Panc1 (cell line): ENCODE measurements at regions not wholly inside any gene's neighbourhood (a gene's known extent, or its start where the extent isn't known, plus 50 kb on each side); places are given as distances from the start of the nearest gene placed in this dataset.

Source experiments
- ATAC-seq: fragments of 200-7000 bp; cut with Tn5 transposase; 2 replicates; pipeline ENCODE4 v1.9.1; 2020; ENCODE audit warnings: mild to moderate bottlenecking, moderate library complexity
- BruUV-seq: library from RNA; stranded (reverse); fragments of 400-500 nt; replicated peaks from 2 replicates; lab custom pipeline; 2021; lab: Mats Ljungman, UMichigan
- CTCF ChIA-PET: fragments of 300-600 bp; sonication (Branson Sonifier 250); formaldehyde crosslinking; loops from one replicate; lab custom pipeline; 2022; ENCODE audit warnings: antibody characterized with exemption; lab: Charles Lee
- POLR2A ChIA-PET: fragments of 300-600 bp; sonication (Branson Sonifier 250); formaldehyde crosslinking; loops from one replicate; lab custom pipeline; 2022; ENCODE audit warnings: antibody characterized with exemption; lab: Charles Lee
- DNase-seq: peaks from one replicate; pipeline ENCODE4 v3.0.0-alpha.2; 2010; ENCODE audit warnings: low read depth, low spot score
- H3K27ac ChIP-seq: 2 replicates; pipeline ENCODE4 v1.5.1; 2011; ENCODE audit warnings: mild to moderate bottlenecking, low read length, inconsistent platforms
- H3K27me3 ChIP-seq: fragments of 200-500 bp; sonication (Bioruptor generic); 2 replicates; pipeline ENCODE4 v1.6.0; 2014; ENCODE audit warnings: low read length, inconsistent platforms; ENCODE audit not compliant: control insufficient read depth, insufficient read depth
- H3K36me3 ChIP-seq: fragments of 200-500 bp; sonication (Bioruptor generic); 2 replicates; pipeline ENCODE4 v1.5.1; 2014; ENCODE audit warnings: inconsistent platforms, mild to moderate bottlenecking, low read length, moderate library complexity; ENCODE audit not compliant: control insufficient read depth, insufficient read depth
- H3K4me1 ChIP-seq: 2 replicates; pipeline ENCODE4 v1.5.1; 2011; ENCODE audit warnings: inconsistent platforms, mild to moderate bottlenecking, low read length, moderate library complexity; ENCODE audit not compliant: control insufficient read depth, insufficient read depth
- H3K4me3 ChIP-seq, 2 experiments: 2 replicates each; pipeline ENCODE4 v1.5.1; 2011 to 2012; ENCODE audit warnings: low read depth in 2 of 2, low read length in 2 of 2, mild to moderate bottlenecking in 2 of 2, inconsistent platforms in 1 of 2, moderate library complexity in 1 of 2
- H3K9me3 ChIP-seq: fragments of 200-500 bp; sonication (Bioruptor generic); 2 replicates; pipeline ENCODE4 v1.5.1; 2014; ENCODE audit warnings: low read depth, mild to moderate bottlenecking, inconsistent platforms, low read length, moderate library complexity; ENCODE audit not compliant: control insufficient read depth, insufficient read depth
- POLR2AphosphoS5 ChIP-seq: IDR thresholded peaks from 2 replicates; pipeline ENCODE4 v1.6.1; 2012; ENCODE audit warnings: mild to moderate bottlenecking, low read depth, low read length, moderate library complexity
- SIN3A ChIP-seq: IDR thresholded peaks from 2 replicates; pipeline ENCODE4 v1.6.1; 2012; ENCODE audit warnings: low read depth, mild to moderate bottlenecking, low read length, moderate library complexity, borderline replicate concordance; ENCODE audit not compliant: insufficient read depth
- TCF7L2 ChIP-seq: IDR thresholded peaks from 2 replicates; pipeline ENCODE4 v1.6.1; 2011; ENCODE audit warnings: mild to moderate bottlenecking, low read depth, low read length, inconsistent platforms
- in situ Hi-C: cut with HindIII; loops from 2 replicates; pipeline ENCODE4 v1.10.0; 2016; ENCODE audit warnings: low sequenced_read_pairs, low pct_unique_long_range_greater_than_20kb
- intact Hi-C: fragments of 100-400 bp; cut with micrococcal nuclease; formaldehyde crosslinking; loops from one replicate; pipeline ENCODE4 v1.10.0; 2022; ENCODE audit not compliant: unreplicated experiment
- TF ChIP-seq, protein P1 (sequence below): fragments of 450-650 bp; IDR thresholded peaks from 2 replicates; pipeline ENCODE4 v1.5.1; 2017; ENCODE audit warnings: mild to moderate bottlenecking
- TF ChIP-seq, protein P2 (sequence below), 2 experiments: IDR thresholded peaks; 2 replicates each; pipeline ENCODE4 v1.6.1; 2011 to 2012; ENCODE audit warnings: low read depth in 2 of 2, control low read depth in 1 of 2, low read length in 1 of 2, mild to moderate bottlenecking in 1 of 2, moderate library complexity in 1 of 2; ENCODE audit not compliant: insufficient read depth in 1 of 2

DNA sequence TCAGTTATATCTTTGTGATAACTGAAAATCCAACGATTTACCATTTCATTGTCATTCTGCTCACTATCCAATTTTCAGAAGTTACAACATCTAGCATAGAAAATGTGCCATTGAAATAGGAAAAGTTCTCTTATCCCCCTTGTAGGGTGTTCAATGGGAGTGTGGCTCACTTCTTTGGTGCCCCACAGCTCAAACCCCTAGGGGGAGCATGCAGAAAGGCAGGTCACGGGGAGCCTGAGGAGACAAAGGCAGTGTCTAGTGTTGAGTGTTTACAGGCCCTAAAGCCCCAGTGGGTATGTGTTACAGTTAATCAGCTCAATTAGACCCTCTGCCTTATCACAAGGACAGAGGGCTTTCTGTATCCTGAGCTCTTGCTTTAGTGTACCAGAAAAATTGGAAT is 243.4 kb upstream of the GRID2 start:
- in situ Hi-C loops: no loop called here
- no peaks in the 10 kb centered on the region for H3K27me3 ChIP-seq
- no peaks in the 10 kb centered on the region for H3K4me1 ChIP-seq
- H3K27ac ChIP-seq: no peak overlapping the region
- H3K36me3 ChIP-seq: no peaks in the 10 kb centered on the region
- no peaks in the 10 kb centered on the region for H3K9me3 ChIP-seq
- ChIA-PET CTCF (interaction anchor here (0.6 kb wide), 1 partner anchor 56 kb away, joined by 3 read pairs; no protein-coding TSS in a partner anchor), POLR2A (no interaction called here)
- intact Hi-C loops: no loop called here
- DNase-seq (no peak), ATAC-seq (no peak)
- H3K4me3 ChIP-seq: no peak overlapping the region
- BruUV-seq: no TSS peak
- TF ChIP-seq, protein P1, sequence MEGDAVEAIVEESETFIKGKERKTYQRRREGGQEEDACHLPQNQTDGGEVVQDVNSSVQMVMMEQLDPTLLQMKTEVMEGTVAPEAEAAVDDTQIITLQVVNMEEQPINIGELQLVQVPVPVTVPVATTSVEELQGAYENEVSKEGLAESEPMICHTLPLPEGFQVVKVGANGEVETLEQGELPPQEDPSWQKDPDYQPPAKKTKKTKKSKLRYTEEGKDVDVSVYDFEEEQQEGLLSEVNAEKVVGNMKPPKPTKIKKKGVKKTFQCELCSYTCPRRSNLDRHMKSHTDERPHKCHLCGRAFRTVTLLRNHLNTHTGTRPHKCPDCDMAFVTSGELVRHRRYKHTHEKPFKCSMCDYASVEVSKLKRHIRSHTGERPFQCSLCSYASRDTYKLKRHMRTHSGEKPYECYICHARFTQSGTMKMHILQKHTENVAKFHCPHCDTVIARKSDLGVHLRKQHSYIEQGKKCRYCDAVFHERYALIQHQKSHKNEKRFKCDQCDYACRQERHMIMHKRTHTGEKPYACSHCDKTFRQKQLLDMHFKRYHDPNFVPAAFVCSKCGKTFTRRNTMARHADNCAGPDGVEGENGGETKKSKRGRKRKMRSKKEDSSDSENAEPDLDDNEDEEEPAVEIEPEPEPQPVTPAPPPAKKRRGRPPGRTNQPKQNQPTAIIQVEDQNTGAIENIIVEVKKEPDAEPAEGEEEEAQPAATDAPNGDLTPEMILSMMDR: no peak
- TF ChIP-seq TCF7L2: no peak
- no peak for TF ChIP-seq SIN3A
- TF ChIP-seq POLR2AphosphoS5: no peak
- TF ChIP-seq, protein P2, sequence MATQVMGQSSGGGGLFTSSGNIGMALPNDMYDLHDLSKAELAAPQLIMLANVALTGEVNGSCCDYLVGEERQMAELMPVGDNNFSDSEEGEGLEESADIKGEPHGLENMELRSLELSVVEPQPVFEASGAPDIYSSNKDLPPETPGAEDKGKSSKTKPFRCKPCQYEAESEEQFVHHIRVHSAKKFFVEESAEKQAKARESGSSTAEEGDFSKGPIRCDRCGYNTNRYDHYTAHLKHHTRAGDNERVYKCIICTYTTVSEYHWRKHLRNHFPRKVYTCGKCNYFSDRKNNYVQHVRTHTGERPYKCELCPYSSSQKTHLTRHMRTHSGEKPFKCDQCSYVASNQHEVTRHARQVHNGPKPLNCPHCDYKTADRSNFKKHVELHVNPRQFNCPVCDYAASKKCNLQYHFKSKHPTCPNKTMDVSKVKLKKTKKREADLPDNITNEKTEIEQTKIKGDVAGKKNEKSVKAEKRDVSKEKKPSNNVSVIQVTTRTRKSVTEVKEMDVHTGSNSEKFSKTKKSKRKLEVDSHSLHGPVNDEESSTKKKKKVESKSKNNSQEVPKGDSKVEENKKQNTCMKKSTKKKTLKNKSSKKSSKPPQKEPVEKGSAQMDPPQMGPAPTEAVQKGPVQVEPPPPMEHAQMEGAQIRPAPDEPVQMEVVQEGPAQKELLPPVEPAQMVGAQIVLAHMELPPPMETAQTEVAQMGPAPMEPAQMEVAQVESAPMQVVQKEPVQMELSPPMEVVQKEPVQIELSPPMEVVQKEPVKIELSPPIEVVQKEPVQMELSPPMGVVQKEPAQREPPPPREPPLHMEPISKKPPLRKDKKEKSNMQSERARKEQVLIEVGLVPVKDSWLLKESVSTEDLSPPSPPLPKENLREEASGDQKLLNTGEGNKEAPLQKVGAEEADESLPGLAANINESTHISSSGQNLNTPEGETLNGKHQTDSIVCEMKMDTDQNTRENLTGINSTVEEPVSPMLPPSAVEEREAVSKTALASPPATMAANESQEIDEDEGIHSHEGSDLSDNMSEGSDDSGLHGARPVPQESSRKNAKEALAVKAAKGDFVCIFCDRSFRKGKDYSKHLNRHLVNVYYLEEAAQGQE (IDR thresholded peaks at IDR 0.05; ENCODE audit: insufficient read depth in 1 of 2, low read depth in 2 of 2, low read length in 1 of 2): no peak

DNA sequence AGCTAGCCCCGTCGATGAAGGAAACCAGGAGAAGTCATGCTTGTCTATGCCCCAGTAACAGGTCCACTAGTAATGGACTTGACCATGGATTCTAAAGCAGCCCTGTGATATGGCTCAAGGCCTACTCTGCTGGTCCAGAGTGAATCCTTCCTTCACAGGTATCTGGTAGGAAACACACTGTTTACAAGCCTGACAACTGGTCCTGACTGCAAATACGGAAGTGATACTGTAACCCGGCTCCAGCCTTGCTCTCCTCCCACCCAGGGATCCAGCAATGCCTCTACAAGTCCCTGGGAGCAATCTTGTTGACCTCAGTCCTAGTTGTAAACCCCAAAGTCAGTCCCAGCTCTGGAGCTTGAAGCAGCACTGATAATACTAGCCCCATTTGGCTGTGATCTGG is 239.2 kb upstream of the GRID2 start:
- ATAC-seq: no peak
- Histone ChIP-seq H3K4me3 (no peak overlapping the region), H3K4me1 (no peaks in the 10 kb centered on the region), H3K9me3 (no peaks in the 10 kb centered on the region), H3K36me3 (no peaks in the 10 kb centered on the region), H3K27ac (no peak overlapping the region), H3K27me3 (no peaks in the 10 kb centered on the region)
- ChIA-PET CTCF (no interaction called here), POLR2A (no interaction called here)
- in situ Hi-C loops (no loop called here), intact Hi-C loops (no loop called here)
- DNase-seq: no peak
- BruUV-seq: no TSS peak
- TF ChIP-seq, protein P2 (IDR thresholded peaks at IDR 0.05; ENCODE audit: insufficient read depth in 1 of 2, low read depth in 2 of 2, low read length in 1 of 2): no peak
- TF ChIP-seq, protein P1: no peak
